ENCODE measurements at regions not wholly inside any gene's neighbourhood (a gene's known extent, or its start where the extent isn't known, plus 50 kb on each side); places are given as distances from the start of the nearest gene placed in this dataset.

- TF ChIP-seq POLR2A (IDR thresholded peaks at IDR 0.05; ENCODE audit: low read length) (no peak), GATA1 (IDR thresholded peaks at IDR 0.05; ENCODE audit: low read depth, low read length) (no peak)
These were observed 593.9 kb downstream of the CD109 start for GRCh38 chr6:74289884-74290283.

All from erythroblast (primary cell).